ENCODE measurements at regions not wholly inside any gene's neighbourhood (a gene's known extent, or its start where the extent isn't known, plus 50 kb on each side); places are given as distances from the start of the nearest gene placed in this dataset.
"Not testable (repeated sequence)": the region's sequence is repeated elsewhere in the genome, so short reads cannot be mapped to it uniquely, and the experiment has no call there.

DNA sequence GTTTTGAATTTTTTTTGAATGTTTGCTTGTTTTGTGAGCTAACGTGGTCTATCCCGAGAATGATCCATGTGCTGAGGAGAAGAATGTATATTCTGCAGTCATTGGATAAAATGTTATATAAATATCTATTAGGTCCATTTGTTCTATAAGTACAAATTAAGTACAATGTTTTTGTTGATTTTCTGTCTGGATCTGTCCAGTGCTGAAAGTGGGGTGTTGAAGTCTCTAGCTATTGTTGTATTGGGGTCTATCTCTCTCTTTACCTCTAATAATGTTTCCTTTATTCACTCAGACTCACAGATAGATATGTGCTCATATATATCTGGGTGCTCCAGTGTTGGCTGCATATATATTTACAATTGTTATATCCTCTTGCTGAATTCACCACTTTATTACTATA is 144.8 kb upstream of the SETMAR start:
- no peak for FAIRE-seq

DNA sequence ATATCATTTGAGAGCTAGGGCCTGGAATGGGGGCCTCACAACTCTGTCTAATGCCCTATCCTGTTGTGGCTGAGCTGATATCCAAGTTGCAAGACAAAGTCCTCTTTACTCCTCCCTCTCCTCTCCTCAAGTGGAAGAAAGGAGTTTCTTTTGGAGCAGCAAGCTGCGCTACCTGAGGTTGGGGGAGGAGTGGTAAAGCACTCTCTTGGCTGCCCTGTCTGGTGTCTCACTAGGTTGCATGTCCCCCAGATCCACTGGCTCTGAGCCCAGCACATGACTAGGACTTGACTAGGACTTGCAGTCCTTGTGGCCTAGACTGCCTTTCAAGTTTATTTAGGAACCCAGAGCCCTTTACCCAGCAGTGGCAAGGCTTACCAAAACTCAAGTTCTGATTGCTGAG is 141.1 kb upstream of the SETMAR start:
- FAIRE-seq: no peak

DNA sequence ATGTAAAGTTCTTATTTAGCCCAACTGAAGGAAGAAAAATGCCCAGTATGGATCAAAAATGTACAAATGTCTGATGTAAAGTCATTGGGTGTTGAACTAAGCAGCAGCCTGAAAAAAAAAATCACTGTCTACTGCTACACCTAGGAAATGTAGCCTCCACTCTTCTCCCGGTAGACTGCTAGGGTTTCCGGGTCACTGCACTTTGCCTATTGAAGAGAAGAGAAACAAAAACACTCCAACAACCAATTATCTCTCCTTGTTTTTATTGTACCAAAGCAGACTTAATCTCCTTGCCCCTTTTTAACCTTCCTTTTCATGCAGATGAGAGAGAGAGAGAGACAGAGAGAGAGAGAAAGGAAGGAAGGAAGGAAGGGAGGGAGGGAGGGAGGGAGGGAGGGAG is 140.2 kb upstream of the SETMAR start:
- no peak for FAIRE-seq

DNA sequence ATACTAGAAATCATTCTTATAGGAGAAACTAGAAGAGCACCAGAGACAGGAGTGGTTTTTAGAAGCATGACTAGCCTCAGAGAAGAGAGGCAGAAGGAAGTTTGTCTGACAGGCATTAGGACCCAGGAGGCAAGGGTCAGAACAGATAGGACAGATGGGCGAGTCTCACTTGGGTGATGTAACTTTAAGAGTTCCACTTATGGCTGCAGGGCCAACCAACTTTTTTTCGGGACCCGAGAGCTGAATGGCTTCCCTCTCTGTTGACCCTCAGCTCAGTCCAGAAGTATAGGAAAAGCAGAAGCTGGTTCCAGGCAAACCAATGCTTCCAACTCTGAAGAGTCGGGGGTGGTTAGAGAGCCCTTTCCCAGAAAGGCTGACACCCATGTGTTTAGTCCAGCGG is 136.6 kb upstream of the SETMAR start:
- no peak for FAIRE-seq

DNA sequence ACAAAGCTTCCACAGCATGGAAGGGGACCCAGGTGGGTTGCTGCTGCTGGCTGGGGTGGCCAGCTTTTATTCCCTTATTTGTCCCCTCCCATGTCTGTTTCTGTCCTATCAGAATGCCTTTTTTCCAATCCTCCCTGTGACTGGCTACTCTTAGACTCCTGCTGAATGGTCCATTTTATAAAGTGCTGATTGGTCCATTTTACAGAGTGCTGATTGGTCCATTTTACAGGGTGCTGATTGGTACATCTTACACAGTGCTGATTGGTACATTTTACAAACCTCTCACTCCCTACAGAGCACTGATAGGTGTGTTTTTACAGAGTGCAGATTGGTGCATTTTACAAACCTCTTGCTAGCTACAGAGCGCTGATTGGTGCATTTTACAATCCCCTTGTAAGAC is 135.9 kb upstream of the SETMAR start:
- not testable (repeated sequence) for FAIRE-seq

DNA sequence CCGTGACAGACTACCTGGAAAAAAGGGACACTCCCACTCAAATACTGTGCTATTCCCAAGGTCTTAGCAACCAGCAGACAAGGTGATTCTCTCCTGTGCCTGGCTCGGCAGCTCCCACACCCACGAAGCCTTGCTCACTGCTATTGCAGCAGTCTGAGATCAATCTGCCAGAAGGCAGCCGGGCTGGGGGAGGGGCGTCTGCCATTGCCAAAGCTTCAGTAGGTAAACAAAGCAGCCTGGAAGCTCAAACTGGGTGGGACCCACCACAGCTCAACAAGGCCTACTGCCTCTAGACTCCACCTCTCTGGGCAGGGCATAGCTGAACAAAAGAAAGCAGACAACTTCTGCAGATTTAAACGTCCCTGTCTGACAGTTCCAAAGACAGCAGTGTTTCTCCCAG is 128.4 kb upstream of the SETMAR start:
- FAIRE-seq: no peak

DNA sequence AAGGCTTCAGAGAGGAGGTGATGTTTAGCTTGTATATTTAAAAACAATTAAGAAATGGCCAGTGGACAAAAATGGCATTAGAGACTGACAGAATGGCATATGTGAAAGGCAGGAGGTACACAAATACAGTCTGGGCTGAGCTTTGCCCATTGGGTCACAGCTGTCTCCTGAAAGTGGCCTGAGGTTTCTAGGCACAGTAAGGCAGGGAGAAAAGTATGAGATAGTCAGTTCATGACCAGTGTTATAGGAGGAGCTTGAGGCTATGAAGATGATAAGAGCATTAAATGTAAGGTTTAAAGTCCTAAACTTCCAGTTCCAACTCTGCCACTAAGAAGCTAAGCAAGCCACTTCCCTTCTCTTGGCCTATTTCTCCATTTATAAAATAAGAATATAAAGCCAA is 111.2 kb upstream of the SETMAR start:
- no peak for FAIRE-seq

DNA sequence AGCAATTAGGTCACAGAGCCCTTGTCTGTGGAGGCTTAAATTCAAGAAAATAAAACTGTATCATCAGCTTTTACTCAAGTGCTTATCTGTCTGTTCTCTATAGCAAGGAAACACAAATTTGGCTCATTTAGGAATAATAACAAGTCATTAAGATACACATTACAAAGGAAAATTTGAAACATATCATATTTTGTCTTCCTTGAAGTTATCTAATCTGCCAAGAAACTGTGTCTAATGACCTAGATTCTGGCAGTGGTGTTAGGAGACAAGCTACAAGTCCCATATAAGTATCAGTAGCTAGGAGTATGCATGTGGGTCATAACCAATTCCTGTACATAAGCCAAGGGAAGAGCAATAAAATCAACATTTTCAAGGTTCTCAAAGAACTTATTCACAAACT is 108.2 kb upstream of the SETMAR start:
- FAIRE-seq: peak; percentile 48

DNA sequence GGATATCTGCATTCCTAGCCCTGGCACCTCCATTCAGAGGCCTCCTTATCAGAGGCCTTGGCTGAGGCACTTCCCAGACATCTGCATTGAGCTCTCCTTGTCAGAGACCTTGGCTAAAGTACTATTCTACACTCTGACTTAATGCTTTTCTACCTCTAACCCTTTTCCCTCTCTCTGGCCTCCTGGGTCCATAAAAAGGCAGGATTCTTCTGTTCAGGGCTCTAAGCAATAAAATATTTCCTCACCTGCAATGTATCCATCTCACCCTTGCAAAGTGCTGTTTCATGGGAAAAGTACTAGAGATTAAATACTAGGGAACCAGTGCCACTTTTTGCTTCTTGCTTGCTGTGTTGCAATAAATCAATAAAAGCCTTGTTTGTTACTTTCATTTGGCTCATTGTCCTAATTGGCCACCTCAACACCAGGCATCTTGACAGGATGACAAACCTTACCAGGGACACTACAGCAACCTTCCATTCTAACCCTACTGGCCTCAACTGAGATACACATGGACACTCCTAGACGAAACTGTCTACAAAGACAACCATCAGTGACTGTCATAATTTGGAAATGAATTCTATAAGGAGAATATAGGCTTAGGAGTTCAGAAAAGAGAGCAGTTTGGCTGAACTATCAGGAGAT is 106.5 kb upstream of the SETMAR start:
- no peak for FAIRE-seq

DNA sequence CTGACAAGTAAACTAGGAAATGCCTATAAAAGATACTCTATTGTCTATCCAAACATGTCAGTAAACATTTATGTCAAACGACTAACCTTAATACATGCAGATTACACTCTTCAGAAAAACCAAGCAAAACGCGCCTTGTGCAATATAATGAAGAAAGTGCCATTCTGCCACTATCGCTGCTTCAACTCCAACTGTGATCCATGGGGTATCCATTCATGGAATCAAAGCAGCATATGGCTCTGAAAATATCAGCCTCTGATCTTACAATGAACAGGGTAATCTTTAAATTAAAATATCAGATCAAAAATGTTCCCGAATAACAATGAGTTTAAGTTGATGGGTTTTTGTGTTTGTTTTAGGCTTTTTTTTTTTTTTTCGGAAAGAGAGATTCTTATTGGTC is 105.5 kb upstream of the SETMAR start:
- no peak for FAIRE-seq

DNA sequence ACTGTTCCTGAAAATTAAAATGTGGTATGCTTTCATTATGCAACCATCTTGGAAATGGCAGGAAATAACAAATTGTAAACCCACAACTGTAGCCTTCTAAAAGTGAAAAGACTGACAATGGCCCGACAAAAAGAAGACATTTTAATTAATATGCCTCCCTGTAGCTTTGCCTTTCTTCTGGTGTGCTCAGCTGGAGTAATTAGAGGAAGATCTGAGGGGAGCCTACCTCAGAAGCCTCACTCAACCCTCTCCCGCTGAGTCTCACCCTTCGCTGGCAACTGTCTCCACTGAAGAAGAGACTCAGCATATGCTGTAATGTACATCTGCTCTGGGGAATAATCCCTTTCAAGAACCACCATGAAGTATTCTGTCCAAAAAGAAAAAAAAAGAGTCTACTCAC is 104.7 kb upstream of the SETMAR start:
- FAIRE-seq: no peak

DNA sequence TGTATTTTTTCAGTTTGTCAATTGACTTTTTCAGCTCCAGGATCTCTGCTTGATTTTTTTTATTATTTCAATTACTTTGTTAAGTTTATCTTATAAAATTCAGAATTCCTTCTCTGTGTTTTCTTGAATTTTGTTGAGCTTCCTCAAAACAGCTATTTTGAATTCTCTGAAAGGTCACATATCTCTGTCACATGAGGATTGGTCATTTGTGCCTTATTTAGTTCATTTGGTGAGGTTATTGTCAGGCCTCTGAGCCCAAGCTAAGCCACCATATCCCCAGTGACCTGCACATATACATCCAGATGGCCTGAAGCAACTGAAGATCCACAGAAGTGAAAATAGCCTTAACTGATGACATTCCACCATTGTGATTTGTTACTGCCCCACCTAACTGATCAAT is 98.4 kb upstream of the SETMAR start:
- not testable (repeated sequence) for FAIRE-seq

DNA sequence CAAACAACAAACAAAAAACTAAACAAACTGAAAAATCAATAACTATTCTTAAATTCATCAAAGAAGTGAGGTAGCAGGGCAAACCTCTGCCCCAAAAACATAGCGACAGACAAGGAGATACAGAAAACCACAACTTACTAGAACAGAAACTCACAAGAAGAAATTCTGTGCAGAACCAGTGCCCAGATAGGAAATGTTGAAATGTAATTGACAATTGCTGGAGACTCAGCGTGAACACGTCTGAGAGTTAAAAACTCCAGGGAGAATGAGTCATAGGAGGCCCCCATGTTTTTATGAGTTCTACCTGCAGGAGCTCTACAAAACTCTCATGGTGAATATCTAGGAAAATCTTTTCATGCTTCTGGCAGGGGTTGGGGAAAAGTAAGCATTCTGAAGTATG is 95.5 kb upstream of the SETMAR start:
- no peak for FAIRE-seq

DNA sequence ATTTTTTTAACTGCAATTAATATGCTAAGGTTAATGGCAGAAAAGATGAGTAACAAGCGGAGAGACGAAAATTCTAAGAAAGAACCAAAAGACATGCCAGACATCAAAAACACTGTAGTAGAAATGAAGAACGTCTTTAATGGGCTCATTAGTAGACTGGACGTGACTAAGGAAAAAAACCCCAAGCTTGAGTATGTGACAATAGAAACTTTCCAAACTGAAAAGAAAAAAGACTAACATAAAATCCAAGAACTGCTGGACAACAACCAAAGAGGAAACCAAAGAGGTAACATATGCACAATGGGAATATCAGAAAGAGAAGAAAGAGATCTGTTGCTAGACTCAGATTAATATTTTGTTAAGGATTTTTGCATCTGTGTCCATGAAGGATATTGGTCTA is 94.6 kb upstream of the SETMAR start:
- no peak for FAIRE-seq

DNA sequence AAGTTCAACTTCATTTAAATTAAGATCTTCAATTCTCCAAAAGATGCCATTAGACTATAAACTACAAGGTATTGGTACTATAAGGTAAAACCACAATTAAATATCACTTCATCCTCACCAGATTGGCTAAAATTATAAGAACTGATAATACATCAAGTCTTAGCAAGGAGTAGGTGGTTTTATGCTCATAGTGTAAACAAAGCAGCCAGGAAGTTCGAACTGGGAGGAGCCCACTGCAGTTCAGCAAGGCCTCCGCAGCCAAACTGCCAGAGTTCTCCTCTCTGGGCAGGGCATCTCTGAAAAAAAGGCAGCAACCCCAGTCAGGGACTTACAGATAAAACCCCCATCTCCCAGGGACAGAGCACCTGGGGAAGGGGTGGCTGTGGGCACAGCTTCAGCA is 91.6 kb upstream of the SETMAR start:
- no peak for FAIRE-seq

DNA sequence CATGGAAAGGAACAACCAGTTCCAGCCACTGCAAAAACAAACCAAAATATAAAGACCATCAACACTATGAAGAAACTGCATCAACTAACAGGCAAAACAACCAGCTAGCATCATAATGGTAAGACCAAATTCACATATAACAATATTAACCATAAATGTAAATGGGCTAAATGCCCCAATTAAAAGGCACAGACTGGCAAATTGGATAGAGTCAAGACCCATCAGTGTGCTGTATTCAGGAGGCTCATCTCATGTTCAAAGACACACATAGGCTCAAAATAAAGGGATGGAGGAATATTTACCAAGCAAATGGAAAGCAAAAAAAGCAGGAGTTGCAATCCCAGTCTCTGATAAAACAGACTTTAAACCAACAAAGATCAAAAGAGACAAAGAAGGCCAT is 89.7 kb upstream of the SETMAR start:
- not testable (repeated sequence) for FAIRE-seq

DNA sequence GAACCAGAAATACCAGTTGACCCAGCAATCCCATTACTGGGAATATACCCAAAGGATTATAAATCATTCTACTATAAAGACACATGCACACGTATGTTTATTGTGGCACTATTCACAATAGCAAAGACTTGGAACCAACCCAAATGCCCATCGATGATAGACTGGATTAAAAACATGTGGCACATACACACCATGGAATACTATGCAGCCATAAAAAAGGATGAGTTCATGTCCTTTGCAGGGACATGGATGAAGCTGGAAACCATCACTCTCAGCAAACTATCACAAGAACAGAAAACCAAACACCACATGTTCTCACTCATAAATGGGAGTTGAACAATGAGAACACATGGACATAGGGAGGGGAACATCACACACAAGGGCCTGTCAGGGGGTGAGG is 86.2 kb upstream of the SETMAR start:
- FAIRE-seq: not testable (repeated sequence)

DNA sequence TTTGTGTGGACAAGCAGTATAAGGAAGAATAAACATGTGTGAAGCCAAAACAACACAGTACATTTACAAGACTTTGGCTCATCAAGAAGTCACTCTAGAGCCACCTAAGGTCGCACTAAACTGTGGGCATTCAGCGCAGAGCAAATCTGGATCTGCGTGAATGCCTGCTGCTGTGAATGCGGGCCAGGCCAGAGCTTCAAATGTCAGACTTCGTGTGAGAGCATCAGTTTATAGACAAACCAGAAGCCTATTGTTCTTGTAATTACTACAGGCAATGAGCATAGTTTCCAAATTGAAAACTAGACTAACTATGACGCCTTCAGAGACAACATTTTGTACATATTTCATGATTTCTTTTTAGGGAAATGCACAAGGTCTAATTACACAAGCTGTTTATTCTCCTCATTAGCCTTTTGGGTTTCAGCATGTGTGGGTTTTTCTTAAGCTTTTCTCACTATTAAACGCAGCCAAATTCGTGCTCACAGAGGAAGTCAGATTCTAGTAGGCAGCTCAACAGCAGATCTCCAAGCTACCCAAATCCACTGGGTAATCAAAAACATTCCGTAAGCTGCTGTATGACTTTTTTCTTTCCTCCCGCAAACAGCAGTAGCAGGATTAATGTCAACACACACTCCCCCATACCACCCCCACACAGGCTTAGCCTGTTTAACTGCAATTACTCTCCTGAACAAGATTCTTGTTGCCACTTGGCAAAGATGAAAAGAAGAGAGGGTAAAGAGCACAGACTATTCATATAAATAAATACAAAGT is 84.5 kb upstream of the SETMAR start:
- FAIRE-seq: no peak

DNA sequence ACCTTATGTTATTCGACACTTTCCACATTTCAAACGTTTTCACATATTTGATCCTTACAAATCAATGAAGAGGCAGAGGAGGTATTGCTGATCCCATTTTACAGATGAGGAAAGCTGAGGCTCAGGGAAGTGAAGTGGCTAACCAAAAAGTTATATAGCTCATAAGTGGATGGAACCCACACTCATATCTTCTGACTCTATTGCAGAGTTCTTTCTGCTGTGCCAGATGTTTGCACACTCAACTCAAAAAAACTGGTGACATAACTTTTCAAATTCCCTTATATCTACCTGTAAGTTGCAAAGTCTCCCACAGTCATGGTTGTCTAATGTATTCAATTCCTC is 84.0 kb upstream of the SETMAR start:
- no peak for FAIRE-seq

DNA sequence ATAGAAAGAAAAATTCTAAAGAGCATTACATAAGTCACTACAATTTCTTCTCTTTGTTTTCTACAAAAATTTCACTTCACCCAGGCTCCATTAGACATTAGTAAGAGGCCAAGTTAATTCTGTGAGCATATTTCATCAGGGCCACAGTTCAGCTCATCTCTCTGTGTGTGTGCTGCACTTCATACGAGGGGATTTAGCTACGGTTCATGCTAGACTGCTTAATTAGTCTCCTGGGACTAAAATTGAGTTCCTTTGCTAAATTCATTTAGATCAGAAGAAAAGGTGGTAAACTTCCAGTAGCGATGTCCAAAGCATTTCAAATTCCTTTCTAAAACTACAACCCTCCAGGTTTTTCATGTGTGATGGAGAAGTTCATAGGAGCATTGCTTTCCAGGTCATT is 83.1 kb upstream of the SETMAR start:
- no peak for FAIRE-seq

DNA sequence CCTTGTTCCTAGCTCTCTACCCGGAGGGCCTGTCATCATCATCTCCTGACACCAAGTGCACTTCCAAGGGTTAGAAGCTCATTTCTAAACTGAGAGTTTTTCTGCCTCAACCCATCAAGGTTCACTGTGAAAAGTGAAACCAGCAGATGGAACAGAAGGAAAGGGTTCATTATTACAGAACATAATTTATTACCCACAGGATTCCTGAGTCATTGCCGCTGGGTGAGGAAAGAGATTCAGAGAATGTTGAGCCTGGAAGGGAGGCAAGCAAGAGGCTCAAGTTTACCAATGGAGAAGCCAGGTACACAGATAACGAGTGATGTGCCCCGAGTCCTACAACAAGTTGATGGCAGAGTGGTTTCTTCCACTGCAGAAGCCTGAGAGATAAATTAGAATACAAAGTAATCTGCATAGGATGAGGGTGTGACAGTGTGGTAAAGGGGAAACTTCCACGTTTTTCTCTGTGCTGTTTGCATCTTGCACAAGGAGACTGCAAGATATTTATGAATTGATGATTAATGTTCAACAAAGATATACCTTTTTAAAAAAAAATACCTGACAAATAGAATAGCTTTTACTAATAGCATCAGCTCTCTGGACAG is 80.5 kb upstream of the SETMAR start:
- no peak for FAIRE-seq

DNA sequence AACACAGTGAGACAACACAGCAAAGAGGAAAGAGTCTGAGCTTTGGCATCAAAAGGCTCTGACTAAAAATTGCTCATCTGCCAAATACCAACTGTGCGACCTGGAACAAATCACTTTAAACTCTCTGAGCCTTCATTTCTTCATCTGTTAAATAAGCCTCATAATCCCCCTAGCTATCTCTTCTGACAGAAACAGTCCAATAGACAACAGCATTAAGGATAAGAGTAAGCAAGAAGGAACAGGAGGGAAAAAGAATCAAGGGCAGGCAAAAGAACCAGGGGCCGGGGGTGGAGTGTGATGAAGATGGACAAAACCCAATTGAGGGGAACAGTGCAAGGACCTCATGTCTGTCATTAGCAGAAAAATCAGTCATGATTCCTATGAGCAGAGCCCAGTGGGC is 79.4 kb upstream of the SETMAR start:
- FAIRE-seq: no peak

DNA sequence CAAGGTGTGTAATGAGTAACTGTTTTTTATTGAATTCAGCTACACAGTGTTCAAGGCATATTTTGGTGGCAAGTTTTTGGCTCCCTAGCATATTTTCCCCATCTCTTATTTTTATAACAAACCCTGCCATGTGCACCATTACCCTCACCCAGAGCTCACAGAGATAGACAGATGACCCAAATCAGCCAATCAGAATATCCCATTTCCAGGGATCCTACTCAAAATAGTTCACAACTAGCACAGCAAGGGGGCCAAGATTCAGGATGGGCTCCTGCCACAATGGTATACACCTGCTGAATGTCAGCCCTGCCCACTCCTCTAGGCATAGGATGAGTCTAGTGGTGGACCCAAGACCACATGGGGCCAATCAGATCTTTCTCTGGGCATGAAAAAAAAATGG is 78.8 kb upstream of the SETMAR start:
- FAIRE-seq: no peak

DNA sequence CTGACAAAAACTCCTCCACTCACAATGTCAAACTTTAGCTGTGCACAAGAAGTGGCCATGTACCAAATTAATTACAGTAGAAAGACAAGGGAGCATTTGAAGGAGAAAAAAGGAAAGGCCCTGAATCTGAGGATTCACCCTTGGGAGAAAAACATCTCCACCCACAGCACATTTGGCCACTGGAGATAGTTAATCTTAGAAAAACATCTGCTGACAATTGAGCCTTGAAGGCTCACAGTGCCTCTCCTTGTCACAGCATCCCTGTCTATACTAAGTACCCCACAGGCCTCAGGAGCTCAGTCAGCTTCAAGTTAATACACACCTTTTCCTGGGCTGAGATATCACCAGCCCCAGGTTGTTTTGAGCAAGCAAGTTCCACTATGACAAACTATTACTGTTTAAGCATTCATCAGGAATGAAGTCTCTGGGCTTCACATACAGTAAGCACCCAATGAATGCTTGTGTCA is 78.1 kb upstream of the SETMAR start:
- no peak for FAIRE-seq
